ENCODE measurements at regions not wholly inside any gene's neighbourhood (a gene's known extent, or its start where the extent isn't known, plus 50 kb on each side); places are given as distances from the start of the nearest gene placed in this dataset.
"Not testable (repeated sequence)": the region's sequence is repeated elsewhere in the genome, so short reads cannot be mapped to it uniquely, and the experiment has no call there.

DNA sequence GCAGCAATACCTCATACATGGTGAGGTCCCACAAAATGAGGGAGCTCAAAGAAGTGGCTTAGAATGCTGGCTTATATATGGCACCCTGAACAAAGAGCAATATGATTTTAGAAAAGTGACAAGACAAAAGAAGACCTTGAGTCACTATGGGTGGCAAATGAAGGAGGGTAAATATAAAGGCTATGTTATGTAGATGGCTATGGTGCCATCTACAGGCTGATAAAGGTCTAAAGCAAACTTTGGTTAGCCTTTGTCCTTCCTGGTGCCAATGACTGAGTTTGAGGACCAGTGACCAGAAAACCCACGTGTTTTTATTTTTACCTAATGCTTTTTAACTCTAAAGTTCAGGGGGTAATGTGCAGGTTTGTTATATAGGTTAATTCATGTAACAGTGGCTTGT lies 151.8 kb downstream of the CCNG2 start:
- DNase-seq = peak in 1 of 2 donors; percentile 9

GRCh38 chr4:77309496-77309895 lies 152.5 kb downstream of the CCNG2 start:
- no peak for DNase-seq

DNA sequence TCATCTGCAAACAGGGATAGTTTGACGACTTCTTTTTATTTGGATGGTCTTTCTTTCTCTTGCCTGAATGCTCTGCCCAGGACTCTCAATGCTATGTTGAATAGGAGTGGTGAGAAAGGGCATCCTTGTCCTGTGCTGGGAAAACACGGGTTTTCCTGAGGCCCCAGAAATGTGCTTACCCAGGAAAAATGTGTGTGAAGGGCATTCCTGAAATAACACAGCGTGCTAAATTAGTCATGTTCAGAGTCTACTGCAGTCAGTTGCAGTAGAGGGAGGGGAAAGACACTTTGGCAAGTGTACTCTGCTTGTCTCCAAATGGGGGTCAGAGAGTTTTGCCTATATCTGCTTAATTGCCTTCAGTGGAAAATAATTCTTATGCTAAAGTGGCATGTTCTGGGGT lies 153.9 kb downstream of the CCNG2 start:
- DNase-seq = no peak

- DNase-seq = no peak
These were observed 157.7 kb downstream of the CCNG2 start for GRCh38 chr4:77314697-77315096.

DNA sequence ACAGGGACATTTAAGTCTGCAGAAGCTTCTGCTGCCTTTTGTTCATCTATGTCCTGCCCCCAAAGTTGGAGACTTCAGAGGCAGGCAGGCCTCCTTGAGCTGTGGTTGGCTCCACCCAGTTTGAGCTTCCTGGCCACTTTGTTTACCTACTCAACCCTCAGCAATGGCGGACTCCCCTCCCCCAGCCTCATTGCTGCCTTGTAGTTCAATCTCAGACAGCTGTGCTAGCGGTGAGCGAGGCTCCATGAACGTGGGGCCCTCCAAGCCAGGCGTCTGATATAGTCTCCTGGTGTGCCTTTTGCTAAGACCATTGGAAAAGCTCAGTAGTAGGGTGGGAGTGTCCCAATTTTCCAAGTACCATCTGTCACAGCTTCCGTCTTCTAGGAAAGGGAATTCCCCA lies 170.1 kb downstream of the CCNG2 start:
- no peak for DNase-seq

DNA sequence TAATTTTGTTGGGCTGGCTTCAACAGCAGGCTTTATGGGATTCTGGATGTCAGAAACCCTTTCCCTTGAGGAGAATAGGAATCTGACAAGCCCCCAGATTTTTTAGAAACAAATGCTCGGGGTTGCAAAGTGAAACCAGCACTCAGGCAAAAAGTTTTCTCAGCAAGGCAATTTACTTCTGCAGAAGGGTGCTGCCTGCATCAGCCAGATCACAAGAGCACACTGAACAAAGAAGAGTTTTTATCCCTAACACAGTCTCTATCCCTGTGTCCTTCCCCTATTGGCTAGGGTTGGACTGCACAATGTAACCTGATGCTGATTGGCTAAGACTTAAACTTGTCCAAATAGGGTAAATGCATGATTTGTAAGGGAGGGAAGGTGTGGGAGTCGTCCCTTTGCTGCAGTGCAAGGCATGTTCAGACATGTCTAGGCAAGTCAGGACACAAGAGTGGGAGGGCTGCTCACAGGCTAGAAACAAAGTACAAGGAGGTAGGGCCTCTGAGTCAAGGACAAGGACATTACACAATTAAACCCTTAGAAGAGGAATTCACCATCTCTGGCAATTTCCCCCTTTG lies 175.8 kb downstream of the CCNG2 start:
- DNase-seq = no peak

- no peak for DNase-seq
These were observed 179.6 kb downstream of the CCNG2 start for GRCh38 chr4:77336411-77337142.

- no peak for DNase-seq
These were observed 185.3 kb downstream of the CCNG2 start for GRCh38 chr4:77342170-77342810.

GRCh38 chr4:77344001-77344400 lies 187.0 kb downstream of the CCNG2 start:
- no peak for DNase-seq

DNA sequence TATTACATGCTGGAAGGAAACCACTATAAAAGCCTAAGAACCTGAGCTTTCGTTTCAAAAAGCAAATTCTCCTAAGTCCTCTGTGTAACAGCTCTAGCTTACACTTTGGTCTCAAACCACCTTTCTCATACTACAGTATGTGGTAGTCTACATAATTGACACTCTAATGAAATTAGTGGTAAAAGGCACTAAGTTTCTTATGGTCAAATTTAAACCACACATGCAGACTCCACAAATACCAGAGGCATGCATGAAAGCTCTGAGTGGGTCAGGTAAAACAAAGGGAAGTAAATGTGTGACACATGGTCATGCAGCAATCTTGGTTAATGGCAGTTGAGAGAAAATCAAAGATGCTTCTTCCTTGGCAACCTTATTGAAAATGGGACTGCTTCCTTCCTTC lies 187.8 kb downstream of the CCNG2 start:
- DNase-seq = no peak

DNA sequence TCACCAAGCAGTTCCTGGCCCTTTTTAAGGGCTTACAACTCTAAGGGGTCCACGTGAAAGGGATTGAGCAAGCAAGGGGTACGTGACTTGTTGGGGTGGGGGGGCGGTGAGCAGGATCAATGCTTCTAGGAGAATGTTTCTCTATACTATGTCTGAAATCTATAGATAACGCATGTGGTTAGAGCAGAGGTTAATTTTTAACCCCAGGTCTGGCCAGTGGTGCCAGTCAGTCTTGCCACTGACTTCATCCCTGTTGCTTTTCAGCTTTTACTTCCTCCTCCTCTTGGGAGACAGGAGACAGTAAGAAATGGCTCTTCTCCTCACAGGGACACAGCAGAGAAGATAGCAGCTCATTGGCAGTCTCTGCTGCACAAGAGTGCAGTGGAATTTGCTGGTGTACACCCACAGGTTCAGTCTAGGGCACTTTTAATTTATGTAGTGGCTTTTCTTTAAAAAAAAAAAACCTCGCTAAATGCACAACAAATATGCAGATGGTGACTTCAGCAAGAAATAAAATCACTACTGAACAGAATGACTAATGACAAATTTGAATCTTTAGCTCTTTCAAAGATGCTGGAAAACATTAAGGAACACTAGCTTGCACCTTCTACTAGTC lies 190.5 kb downstream of the CCNG2 start:
- DNase-seq = no peak

GRCh38 chr4:77348815-77349214 lies 191.8 kb downstream of the CCNG2 start:
- no peak for DNase-seq

- DNase-seq = no peak
These were observed 192.4 kb downstream of the CCNG2 start for GRCh38 chr4:77349364-77349763.

GRCh38 chr4:77349796-77350195 lies 192.8 kb downstream of the CCNG2 start:
- no peak for DNase-seq

- DNase-seq = no peak
These were observed 195.2 kb downstream of the CCNG2 start for GRCh38 chr4:77352192-77352591.

DNA sequence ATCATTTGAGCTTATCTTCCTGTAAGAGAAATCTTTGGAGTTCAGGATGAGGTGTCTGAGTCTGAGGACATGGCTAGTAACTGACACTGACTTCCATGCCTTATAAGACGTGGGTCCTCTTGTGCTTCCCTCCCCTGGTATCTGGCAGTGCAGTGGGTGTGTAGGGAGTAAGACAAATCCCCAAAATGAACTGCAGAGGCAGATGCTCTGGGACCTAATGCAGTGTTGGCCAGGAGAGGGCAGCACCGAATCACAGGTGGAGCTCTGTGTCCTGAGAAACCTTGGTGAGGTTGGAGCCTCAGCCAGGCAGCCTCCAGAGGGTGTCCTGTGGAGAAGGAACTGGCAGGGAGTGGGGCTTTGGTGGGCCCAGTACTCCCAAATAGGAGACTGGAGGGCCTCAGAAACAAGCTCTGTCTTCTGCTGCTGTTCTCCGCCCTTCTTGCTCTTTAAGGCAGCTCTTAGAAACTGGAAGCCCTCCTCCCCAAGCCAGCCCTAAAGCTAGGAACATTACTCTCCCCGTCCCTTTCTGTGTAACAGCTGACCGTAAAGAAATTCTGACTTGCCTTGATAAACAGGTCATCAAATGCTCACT lies 196.8 kb downstream of the CCNG2 start:
- DNase-seq = not testable (repeated sequence)

DNA sequence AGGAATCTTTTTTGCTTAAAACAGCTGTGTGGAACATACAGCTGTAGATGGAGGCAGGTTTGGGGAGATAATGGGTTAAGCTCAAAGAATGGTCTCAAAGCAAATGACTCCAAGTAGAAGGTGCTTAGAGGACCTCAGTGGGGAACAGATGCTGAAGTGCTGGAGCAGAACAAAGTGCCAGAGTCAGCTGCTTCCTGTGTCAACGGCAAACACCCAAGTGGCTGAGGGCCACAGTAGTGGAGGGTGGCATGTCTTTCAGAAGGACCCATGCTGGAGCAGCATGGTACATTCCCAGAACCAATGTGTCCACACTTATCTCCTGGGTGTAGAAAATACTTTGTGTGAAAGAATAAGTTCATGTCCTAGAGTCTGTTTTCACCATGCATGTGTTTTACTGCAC lies 197.5 kb downstream of the CCNG2 start:
- DNase-seq = no peak

- no peak for DNase-seq
These were observed 198.7 kb downstream of the CCNG2 start for GRCh38 chr4:77355731-77356130.

GRCh38 chr4:77358315-77358928 lies 201.4 kb downstream of the CCNG2 start:
- peak in 1 of 2 donors; percentile 18 for DNase-seq

DNA sequence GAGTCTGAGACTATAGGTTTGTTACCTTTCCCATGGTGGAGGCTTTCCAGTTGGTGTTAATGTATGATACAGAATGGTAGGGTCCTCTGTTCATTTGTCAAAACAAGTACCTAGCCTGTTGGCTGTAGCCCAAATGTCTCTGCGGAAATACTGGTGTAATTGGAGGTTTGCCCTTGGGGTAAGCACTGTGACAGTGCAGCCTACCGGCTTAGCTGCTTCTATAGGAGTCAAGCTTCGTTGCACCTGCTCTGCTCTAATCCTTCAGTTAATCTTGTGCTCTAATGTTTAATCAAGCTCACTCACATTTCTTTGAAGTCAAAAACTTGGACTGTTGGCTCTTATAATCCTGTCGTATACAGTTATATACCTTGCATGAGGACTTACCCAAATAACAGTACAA lies 203.4 kb downstream of the CCNG2 start:
- DNase-seq = no peak

DNA sequence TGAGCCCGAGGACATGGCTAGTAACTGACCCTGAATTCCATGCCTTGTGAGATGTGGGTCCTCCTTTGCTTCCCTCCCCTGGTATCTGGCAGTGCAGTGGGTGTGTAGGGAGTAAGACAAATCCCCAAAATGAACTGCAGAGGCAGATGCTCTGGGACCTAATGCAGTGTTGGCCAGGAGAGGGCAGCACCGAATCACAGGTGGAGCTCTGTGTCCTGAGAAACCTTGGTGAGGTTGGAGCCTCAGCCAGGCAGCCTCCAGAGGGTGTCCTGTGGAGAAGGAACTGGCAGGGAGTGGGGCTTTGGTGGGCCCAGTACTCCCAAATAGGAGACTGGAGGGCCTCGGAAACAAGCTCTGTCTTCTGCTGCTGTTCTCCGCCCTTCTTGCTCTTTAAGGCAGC lies 209.9 kb downstream of the CCNG2 start:
- DNase-seq = not testable (repeated sequence)

GRCh38 chr4:77367638-77368037 lies 210.6 kb downstream of the CCNG2 start:
- no peak for DNase-seq

- no peak for DNase-seq
These were observed 215.4 kb downstream of the CCNG2 start for GRCh38 chr4:77372375-77372774.

Data from CD4-positive, alpha-beta T cell treated with Interferon alpha-2 for 1 hour (primary cell).